ENCODE measurements at regions not wholly inside any gene's neighbourhood (a gene's known extent, or its start where the extent isn't known, plus 50 kb on each side); places are given as distances from the start of the nearest gene placed in this dataset.

DNA sequence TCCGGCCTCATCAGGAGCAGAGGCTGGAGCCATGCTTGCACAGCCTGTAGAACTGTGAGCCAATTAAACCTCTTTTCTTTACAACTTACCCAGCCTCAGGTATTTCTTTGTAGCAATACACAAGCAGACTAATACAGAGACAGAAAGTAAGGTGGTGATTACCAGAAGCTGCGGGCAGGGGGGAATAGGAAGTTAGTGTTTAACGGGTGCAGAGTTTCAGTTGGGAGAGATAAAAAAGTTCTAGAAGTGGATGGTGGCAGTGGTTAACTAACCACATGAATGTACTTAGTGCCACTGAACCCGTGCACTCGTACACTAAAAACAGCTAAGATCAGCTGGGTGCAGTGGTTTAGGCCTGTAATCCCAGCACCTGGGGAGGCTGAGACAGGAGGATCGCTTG is 80.4 kb upstream of the TARDBP start:
- no peak for TF ChIP-seq ZSCAN20 (CRISPR knock-in tag; IDR thresholded peaks at IDR 0.05)
- H3K9me3 ChIP-seq = peaks cover 9% of the 10 kb centered on the region
- WGBS (ENCODE audit: missing lambda C conversion rate) = 73% methylated on average over 6 of the region's 6 CpGs
- ChIA-PET POLR2A (no interaction called here), CTCF (interaction anchor here (1.0 kb wide), 1 partner anchor 425 kb away, joined by 3 read pairs; no protein-coding TSS in a partner anchor)
- ATAC-seq (no peak), DNase-seq (ENCODE audit: low read depth in 1 of 2, low spot score in 1 of 2) (no peak), FAIRE-seq (no peak)
- H3K4me1 ChIP-seq = no peaks in the 10 kb centered on the region
- no peak overlapping the region for H3K4me2 ChIP-seq
- no peak overlapping the region for H3K27ac ChIP-seq
- H3K4me3 ChIP-seq = no peak overlapping the region

GRCh38 chr1:10934150-10934818 is 78.2 kb upstream of the TARDBP start:
- Histone ChIP-seq H3K4me3 (no peak overlapping the region), H3K27ac (no peak overlapping the region), H3K4me2 (no peak overlapping the region), H3K4me1 (no peaks in the 10 kb centered on the region), H3K9me3 (no peaks in the 10 kb centered on the region)
- CTCF ChIA-PET = interaction anchor here (1.6 to 1.7 kb wide), 2 partner anchors 16 to 27 kb away, joined by 3 read pairs; no protein-coding TSS in a partner anchor
- WGBS (ENCODE audit: missing lambda C conversion rate) = 61% methylated on average over 10 of the region's 12 CpGs
- POLR2A ChIA-PET = no interaction called here
- peak; percentile 38 to 56; a peak in 2 of 6 replicates for ATAC-seq
- TF ChIP-seq KDM1A (IDR thresholded peaks at IDR 0.05; ENCODE audit: low read depth) (no peak), ZC3H11A (IDR thresholded peaks at IDR 0.05) (no peak), ZFP36 (IDR thresholded peaks at IDR 0.05; ENCODE audit: borderline replicate concordance, partially characterized antibody) (no peak), POLR2AphosphoS2 (conservative IDR thresholded peaks at IDR 0.05; ENCODE audit: low read length) (no peak), ZNF302 (CRISPR knock-in tag; IDR thresholded peaks at IDR 0.05) (no peak), SMC3 (IDR thresholded peaks at IDR 0.05) (no peak), CTCF (IDR thresholded peaks at IDR 0.05) (no peak)
- no peak for DNase-seq (ENCODE audit: low read depth in 1 of 2, low spot score in 1 of 2)
- FAIRE-seq = no peak

- FAIRE-seq = no peak
- WGBS (ENCODE audit: missing lambda C conversion rate) = 44% methylated on average over 8 of the region's 8 CpGs
Measured at GRCh38 chr1:10935246-10935645, 77.2 kb upstream of the TARDBP start.

More at GRCh38 chr1:10935246-10935645, 77.2 kb upstream of the TARDBP start:
- no peak overlapping the region for H3K4me3 ChIP-seq
- no peak overlapping the region for H3K27ac ChIP-seq
- H3K4me1 ChIP-seq = no peaks in the 10 kb centered on the region
- TF ChIP-seq, protein P1, sequence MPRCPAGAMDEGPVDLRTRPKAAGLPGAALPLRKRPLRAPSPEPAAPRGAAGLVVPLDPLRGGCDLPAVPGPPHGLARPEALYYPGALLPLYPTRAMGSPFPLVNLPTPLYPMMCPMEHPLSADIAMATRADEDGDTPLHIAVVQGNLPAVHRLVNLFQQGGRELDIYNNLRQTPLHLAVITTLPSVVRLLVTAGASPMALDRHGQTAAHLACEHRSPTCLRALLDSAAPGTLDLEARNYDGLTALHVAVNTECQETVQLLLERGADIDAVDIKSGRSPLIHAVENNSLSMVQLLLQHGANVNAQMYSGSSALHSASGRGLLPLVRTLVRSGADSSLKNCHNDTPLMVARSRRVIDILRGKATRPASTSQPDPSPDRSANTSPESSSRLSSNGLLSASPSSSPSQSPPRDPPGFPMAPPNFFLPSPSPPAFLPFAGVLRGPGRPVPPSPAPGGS (IDR thresholded peaks at IDR 0.05) = no peak
- TF ChIP-seq GATA3 (IDR thresholded peaks at IDR 0.05; ENCODE audit: borderline replicate concordance) = no peak
- no peak for TF ChIP-seq CHD4 (IDR thresholded peaks at IDR 0.05; ENCODE audit: borderline replicate concordance)
- no peak for TF ChIP-seq JUNB (IDR thresholded peaks at IDR 0.05)
- TF ChIP-seq CHD2 (IDR thresholded peaks at IDR 0.05; ENCODE audit: low read length, partially characterized antibody) = no peak
- TF ChIP-seq HOXB5 (CRISPR knock-in tag; IDR thresholded peaks at IDR 0.05) = no peak
- no peak for TF ChIP-seq RNF2 (IDR thresholded peaks at IDR 0.05; ENCODE audit: borderline replicate concordance, low read depth)
- no peak for TF ChIP-seq EHF (CRISPR knock-in tag; IDR thresholded peaks at IDR 0.05)
- no peak for TF ChIP-seq ZFP36 (IDR thresholded peaks at IDR 0.05; ENCODE audit: borderline replicate concordance, partially characterized antibody)
- TF ChIP-seq KDM5A (IDR thresholded peaks at IDR 0.05) = no peak
- no peak for TF ChIP-seq ZC3H11A (IDR thresholded peaks at IDR 0.05)
- TF ChIP-seq NFE2L2 (conservative IDR thresholded peaks at IDR 0.05; ENCODE audit: low read length) = no peak
- TF ChIP-seq HMGXB4 (CRISPR knock-in tag; IDR thresholded peaks at IDR 0.05; ENCODE audit: borderline replicate concordance) = no peak
- no peak for TF ChIP-seq NR3C1 (IDR thresholded peaks at IDR 0.05)
- no peak for DNase-seq (ENCODE audit: low read depth in 1 of 2, low spot score in 1 of 2)
- ChIA-PET CTCF (interaction anchor here (1.7 kb wide), 1 partner anchor 26 kb away, joined by 3 read pairs; no protein-coding TSS in a partner anchor), POLR2A (no interaction called here)
- no peak overlapping the region for H3K4me2 ChIP-seq
- 0 out of 6 replicates have a peak, but pooled peaks of 1 of the 2 experiments have one; percentile 17 for ATAC-seq
- no peaks in the 10 kb centered on the region for H3K9me3 ChIP-seq
